ENCODE measurements at regions not wholly inside any gene's neighbourhood (a gene's known extent, or its start where the extent isn't known, plus 50 kb on each side); places are given as distances from the start of the nearest gene placed in this dataset.

GRCh38 chr7:21326241-21326640 is 101.6 kb upstream of the SP4 start:
- TF ChIP-seq YY1 (IDR thresholded peaks at IDR 0.05; ENCODE audit: insufficient read depth, insufficient read length) (no peak), SUZ12 (IDR thresholded peaks at IDR 0.05; ENCODE audit: extremely low read depth, insufficient read depth, insufficient read length) (no peak)
